ENCODE measurements at regions not wholly inside any gene's neighbourhood (a gene's known extent, or its start where the extent isn't known, plus 50 kb on each side); places are given as distances from the start of the nearest gene placed in this dataset.
"Not testable (repeated sequence)": the region's sequence is repeated elsewhere in the genome, so short reads cannot be mapped to it uniquely, and the experiment has no call there.

- H3K4me3 Mint-ChIP-seq = no peak overlapping the region
- no peaks in the 10 kb centered on the region for H3K27me3 Mint-ChIP-seq (ENCODE audit: low read depth)
- ATAC-seq (no peak), DNase-seq (ENCODE audit: low spot score) (no peak)
- H3K36me3 Mint-ChIP-seq = peaks cover 13% of the 10 kb centered on the region
- POLR2A ChIA-PET = no interaction called here
- CTCF ChIA-PET = no interaction called here
- no peak overlapping the region for H3K27ac Mint-ChIP-seq
- TF ChIP-seq FOXP1 (CRISPR knock-in tag; IDR thresholded peaks at IDR 0.05; ENCODE audit: borderline replicate concordance) = no peak
- TF ChIP-seq, protein P1, sequence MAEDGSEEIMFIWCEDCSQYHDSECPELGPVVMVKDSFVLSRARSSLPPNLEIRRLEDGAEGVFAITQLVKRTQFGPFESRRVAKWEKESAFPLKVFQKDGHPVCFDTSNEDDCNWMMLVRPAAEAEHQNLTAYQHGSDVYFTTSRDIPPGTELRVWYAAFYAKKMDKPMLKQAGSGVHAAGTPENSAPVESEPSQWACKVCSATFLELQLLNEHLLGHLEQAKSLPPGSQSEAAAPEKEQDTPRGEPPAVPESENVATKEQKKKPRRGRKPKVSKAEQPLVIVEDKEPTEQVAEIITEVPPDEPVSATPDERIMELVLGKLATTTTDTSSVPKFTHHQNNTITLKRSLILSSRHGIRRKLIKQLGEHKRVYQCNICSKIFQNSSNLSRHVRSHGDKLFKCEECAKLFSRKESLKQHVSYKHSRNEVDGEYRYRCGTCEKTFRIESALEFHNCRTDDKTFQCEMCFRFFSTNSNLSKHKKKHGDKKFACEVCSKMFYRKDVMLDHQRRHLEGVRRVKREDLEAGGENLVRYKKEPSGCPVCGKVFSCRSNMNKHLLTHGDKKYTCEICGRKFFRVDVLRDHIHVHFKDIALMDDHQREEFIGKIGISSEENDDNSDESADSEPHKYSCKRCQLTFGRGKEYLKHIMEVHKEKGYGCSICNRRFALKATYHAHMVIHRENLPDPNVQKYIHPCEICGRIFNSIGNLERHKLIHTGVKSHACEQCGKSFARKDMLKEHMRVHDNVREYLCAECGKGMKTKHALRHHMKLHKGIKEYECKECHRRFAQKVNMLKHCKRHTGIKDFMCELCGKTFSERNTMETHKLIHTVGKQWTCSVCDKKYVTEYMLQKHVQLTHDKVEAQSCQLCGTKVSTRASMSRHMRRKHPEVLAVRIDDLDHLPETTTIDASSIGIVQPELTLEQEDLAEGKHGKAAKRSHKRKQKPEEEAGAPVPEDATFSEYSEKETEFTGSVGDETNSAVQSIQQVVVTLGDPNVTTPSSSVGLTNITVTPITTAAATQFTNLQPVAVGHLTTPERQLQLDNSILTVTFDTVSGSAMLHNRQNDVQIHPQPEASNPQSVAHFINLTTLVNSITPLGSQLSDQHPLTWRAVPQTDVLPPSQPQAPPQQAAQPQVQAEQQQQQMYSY (CRISPR knock-in tag; IDR thresholded peaks at IDR 0.05) = no peak
- no peak for TF ChIP-seq EMX1 (CRISPR knock-in tag; IDR thresholded peaks at IDR 0.05)
- TF ChIP-seq MAX (CRISPR knock-in tag; IDR thresholded peaks at IDR 0.05) = no peak
- no peaks in the 10 kb centered on the region for H3K4me1 Mint-ChIP-seq
- H3K9me3 Mint-ChIP-seq = peaks cover 24% of the 10 kb centered on the region
Measured at GRCh38 chr18:66005831-66006588, 255.2 kb downstream of the CDH7 start.

GRCh38 chr18:65998971-65999700 lies 248.3 kb downstream of the CDH7 start:
- ATAC-seq; H3K4me3 Mint-ChIP-seq; H3K9me3 Mint-ChIP-seq; POLR2A ChIA-PET; CTCF ChIA-PET; H3K4me1 Mint-ChIP-seq; DNase-seq (ENCODE audit: low spot score); H3K27ac Mint-ChIP-seq; H3K27me3 Mint-ChIP-seq (ENCODE audit: low read depth); H3K36me3 Mint-ChIP-seq: not testable (repeated sequence)

DNA sequence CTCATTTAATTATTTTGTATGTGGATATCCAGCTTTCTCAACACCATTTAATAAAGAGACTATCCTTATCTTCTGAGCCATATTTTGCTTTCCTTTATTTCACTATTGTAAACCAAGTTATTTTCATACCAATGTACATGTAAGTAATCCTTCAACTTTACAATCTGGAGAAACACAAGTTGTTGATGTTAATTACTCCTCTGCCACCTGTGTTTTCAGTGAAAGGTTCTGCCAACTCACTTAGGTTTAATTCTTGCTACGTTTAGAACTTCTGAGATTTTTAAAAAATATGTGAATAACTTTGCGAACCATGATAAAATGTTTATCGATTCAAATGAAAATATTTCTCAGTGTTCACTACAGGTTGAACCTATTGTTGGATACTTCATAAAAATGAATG lies 244.4 kb downstream of the CDH7 start:
- ATAC-seq = no peak
- POLR2A ChIA-PET = no interaction called here
- no peak for DNase-seq (ENCODE audit: low spot score)
- Mint-ChIP-seq H3K36me3 (no peaks in the 10 kb centered on the region), H3K9me3 (no peaks in the 10 kb centered on the region), H3K4me3 (no peak overlapping the region), H3K4me1 (peaks cover 2% of the 10 kb centered on the region; the same call in 1 of the 2 replicates), H3K27me3 (ENCODE audit: low read depth) (no peaks in the 10 kb centered on the region), H3K27ac (no peak overlapping the region)
- CTCF ChIA-PET = no interaction called here
- TF ChIP-seq NR2C2 (CRISPR knock-in tag; IDR thresholded peaks at IDR 0.05) (no peak), TEAD4 (CRISPR knock-in tag; IDR thresholded peaks at IDR 0.05) (no peak), PRRX2 (CRISPR knock-in tag; IDR thresholded peaks at IDR 0.05) (no peak), MAX (CRISPR knock-in tag; IDR thresholded peaks at IDR 0.05) (no peak), NR3C1 (CRISPR knock-in tag; conservative IDR thresholded peaks at IDR 0.05; ENCODE audit: low read depth) (no peak), ZNF396 (CRISPR knock-in tag; IDR thresholded peaks at IDR 0.05; ENCODE audit: borderline replicate concordance) (no peak), ZNF425 (CRISPR knock-in tag; conservative IDR thresholded peaks at IDR 0.05) (no peak), HMGXB4 (CRISPR knock-in tag; IDR thresholded peaks at IDR 0.05) (no peak), TEAD1 (CRISPR knock-in tag; IDR thresholded peaks at IDR 0.05) (no peak)
- TF ChIP-seq, protein P2, sequence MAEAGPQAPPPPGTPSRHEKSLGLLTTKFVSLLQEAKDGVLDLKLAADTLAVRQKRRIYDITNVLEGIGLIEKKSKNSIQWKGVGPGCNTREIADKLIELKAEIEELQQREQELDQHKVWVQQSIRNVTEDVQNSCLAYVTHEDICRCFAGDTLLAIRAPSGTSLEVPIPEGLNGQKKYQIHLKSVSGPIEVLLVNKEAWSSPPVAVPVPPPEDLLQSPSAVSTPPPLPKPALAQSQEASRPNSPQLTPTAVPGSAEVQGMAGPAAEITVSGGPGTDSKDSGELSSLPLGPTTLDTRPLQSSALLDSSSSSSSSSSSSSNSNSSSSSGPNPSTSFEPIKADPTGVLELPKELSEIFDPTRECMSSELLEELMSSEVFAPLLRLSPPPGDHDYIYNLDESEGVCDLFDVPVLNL (CRISPR knock-in tag; IDR thresholded peaks at IDR 0.05; ENCODE audit: borderline replicate concordance, low read depth) = no peak
- TF ChIP-seq, protein P3, sequence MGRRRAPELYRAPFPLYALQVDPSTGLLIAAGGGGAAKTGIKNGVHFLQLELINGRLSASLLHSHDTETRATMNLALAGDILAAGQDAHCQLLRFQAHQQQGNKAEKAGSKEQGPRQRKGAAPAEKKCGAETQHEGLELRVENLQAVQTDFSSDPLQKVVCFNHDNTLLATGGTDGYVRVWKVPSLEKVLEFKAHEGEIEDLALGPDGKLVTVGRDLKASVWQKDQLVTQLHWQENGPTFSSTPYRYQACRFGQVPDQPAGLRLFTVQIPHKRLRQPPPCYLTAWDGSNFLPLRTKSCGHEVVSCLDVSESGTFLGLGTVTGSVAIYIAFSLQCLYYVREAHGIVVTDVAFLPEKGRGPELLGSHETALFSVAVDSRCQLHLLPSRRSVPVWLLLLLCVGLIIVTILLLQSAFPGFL (CRISPR knock-in tag; IDR thresholded peaks at IDR 0.05; ENCODE audit: borderline replicate concordance) = no peak
- TF ChIP-seq, protein P4, sequence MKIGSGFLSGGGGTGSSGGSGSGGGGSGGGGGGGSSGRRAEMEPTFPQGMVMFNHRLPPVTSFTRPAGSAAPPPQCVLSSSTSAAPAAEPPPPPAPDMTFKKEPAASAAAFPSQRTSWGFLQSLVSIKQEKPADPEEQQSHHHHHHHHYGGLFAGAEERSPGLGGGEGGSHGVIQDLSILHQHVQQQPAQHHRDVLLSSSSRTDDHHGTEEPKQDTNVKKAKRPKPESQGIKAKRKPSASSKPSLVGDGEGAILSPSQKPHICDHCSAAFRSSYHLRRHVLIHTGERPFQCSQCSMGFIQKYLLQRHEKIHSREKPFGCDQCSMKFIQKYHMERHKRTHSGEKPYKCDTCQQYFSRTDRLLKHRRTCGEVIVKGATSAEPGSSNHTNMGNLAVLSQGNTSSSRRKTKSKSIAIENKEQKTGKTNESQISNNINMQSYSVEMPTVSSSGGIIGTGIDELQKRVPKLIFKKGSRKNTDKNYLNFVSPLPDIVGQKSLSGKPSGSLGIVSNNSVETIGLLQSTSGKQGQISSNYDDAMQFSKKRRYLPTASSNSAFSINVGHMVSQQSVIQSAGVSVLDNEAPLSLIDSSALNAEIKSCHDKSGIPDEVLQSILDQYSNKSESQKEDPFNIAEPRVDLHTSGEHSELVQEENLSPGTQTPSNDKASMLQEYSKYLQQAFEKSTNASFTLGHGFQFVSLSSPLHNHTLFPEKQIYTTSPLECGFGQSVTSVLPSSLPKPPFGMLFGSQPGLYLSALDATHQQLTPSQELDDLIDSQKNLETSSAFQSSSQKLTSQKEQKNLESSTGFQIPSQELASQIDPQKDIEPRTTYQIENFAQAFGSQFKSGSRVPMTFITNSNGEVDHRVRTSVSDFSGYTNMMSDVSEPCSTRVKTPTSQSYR (CRISPR knock-in tag; IDR thresholded peaks at IDR 0.05) = no peak

All from WTC11 (cell line).